Spinal cord (tissue), 9 donors: ENCODE measurements at regions not wholly inside any gene's neighbourhood (a gene's known extent, or its start where the extent isn't known, plus 50 kb on each side); places are given as distances from the start of the nearest gene placed in this dataset.

Source experiments
- DNase-seq, 6 donors: peaks; one replicate each; pipeline versions ENCODE4 v3.0.0 to v3.0.0-alpha.2; 2013 to 2015; ENCODE audit warnings: low spot score in 6 of 6, low read depth in 4 of 6
- H3K27ac ChIP-seq: one replicate; pipeline ENCODE4 v1.5.1; 2013; ENCODE audit warnings: low read depth, low read length, control low read depth
- H3K27me3 ChIP-seq: one replicate; pipeline ENCODE4 v1.6.1; 2013; ENCODE audit warnings: low read length; ENCODE audit not compliant: control insufficient read depth, insufficient read depth
- H3K36me3 ChIP-seq: one replicate; pipeline ENCODE4 v1.6.1; 2013; ENCODE audit warnings: low read length; ENCODE audit not compliant: control insufficient read depth, insufficient read depth
- H3K4me1 ChIP-seq: one replicate; pipeline ENCODE4 v1.6.1; 2013; ENCODE audit warnings: low read length; ENCODE audit not compliant: control insufficient read depth, insufficient read depth
- H3K4me3 ChIP-seq: one replicate; pipeline ENCODE4 v1.5.1; 2013; ENCODE audit warnings: low read depth, low read length, control low read depth
- H3K9me3 ChIP-seq: one replicate; pipeline ENCODE4 v1.6.1; 2013; ENCODE audit warnings: low read length; ENCODE audit not compliant: control insufficient read depth, insufficient read depth
- WGBS: methylation state at CpG from one replicate; pipeline ENCODE4 v1.1.5; 2013; ENCODE audit warnings: missing lambda C conversion rate; ENCODE audit not compliant: insufficient coverage; 5-methylcytosine and 5-hydroxymethylcytosine counted together
- donor health status: healthy.

DNA sequence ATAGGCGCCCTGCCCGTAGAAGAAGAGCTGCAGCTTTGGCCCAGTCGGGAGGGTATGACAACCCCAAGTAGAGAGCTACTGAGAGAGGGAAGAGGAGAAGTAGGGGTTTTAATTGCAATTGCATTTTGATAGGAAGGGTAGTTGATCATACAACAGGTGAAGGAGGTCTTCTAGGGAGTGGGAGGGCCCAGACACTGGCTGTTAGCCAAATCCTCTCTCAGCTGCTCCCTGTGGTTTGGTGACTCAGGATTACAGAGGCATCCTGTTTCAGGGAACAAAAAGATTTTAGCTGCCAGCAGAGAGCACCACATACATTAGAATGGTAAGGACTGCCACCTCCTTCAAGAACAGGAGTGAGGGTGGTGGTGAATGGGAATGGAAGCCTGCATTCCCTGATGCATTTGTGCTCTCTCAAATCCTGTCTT lies 408.9 kb upstream of the THBS1 start:
- Histone ChIP-seq H3K4me3 (no peak overlapping the region), H3K9me3 (no peaks in the 10 kb centered on the region), H3K4me1 (peaks cover 16% of the 10 kb centered on the region), H3K27me3 (no peaks in the 10 kb centered on the region), H3K36me3 (no peaks in the 10 kb centered on the region), H3K27ac (peak overlapping the region; percentile 78)
- peak; percentile 38 to 94 (median 52) for DNase-seq
- WGBS = 77% methylated on average over 3 of the region's 3 CpGs

DNA sequence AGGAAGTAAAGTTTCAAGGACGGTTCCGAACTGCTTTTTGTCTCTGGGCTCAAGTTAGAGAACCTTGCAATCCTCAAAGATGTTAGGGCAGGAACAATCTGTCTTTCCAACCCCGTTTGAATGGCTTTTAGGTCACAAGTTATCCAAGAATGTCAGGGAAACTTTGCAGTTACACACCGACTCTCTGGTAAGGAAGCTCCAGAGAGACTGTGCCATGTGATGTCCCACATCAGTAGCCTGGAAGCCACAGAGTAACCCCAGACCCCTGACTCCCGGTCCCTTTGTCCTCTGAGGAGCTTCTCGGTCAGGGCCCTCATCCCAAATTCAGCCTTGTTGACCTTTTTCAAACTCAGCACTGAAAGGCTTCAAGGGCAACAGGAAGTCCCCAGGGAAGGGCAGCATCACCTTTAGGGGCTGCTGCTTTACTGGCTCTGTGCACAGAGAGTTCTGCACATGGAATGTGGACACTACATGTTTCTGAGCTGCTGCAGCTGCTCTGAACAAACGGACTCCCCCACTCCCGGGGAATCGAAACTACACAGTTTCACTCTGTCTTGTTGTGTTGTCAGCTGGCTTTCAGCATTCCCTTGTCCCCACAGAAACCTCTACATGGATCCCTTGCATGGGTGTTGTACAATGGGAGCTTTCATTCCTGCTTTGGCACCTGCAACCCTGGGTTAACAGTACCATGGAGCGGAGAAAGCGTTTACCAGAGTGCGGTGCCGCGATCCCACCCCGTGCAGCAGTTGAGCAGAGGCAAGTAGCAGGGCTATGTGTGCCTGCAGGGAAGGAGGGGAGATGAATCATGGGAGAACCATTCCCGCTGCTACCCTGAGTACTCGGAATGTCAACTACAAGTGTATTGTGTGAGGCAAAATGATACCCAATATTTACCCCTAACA lies 408.2 kb upstream of the THBS1 start:
- peak in 5 of 6 donors; percentile 13 to 77 (median 47) for DNase-seq
- H3K36me3 ChIP-seq = no peaks in the 10 kb centered on the region
- H3K4me1 ChIP-seq = peaks cover 16% of the 10 kb centered on the region
- no peaks in the 10 kb centered on the region for H3K9me3 ChIP-seq
- H3K4me3 ChIP-seq = peak overlapping the region; percentile 22
- H3K27ac ChIP-seq = peak overlapping the region; percentile 78
- H3K27me3 ChIP-seq = no peaks in the 10 kb centered on the region
- WGBS = 42% methylated on average over 10 of the region's 17 CpGs

DNA sequence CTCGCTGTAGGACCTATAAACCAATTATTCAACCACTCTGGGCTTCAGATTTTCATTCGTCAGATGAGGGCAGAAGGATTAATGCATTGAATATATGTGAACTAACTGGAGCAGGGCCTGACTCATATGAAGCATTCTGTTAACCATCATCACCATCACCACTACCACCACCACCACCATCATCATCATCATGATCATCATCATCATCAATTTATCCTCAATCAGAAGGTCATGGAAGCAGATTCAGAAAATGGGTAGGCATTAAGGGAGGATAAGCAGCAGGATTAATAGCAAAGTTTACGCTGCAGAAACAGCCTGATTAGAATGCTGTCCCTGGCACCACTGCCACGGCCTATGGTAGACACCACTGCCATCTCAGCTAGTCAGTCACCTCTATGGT lies 407.5 kb upstream of the THBS1 start:
- Histone ChIP-seq H3K27me3 (no peaks in the 10 kb centered on the region), H3K36me3 (no peaks in the 10 kb centered on the region), H3K4me3 (no peak overlapping the region), H3K9me3 (no peaks in the 10 kb centered on the region), H3K27ac (peak overlapping the region; percentile 78), H3K4me1 (peaks cover 16% of the 10 kb centered on the region)
- 89% methylated on average over 2 of the region's 4 CpGs for WGBS
- no peak for DNase-seq

DNA sequence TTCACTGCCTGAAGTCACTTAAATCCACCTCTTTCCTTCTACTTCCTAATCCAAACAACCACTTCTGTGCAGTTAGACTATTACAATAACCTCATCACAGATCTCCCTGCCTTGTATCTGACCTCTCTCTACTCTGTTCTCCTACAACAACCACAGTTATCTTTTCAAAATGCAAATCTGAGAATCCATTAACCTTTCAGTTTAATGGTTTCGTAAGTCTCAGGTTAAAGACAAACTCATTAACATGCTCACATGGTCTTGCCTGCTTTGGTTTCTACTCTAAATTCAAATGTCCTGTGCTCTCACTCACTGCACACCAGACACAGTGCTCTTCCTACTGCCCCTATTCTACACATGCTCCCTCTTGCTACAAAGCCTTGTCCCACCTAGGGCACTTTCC lies 406.5 kb upstream of the THBS1 start:
- Histone ChIP-seq H3K27me3 (no peaks in the 10 kb centered on the region), H3K4me1 (peaks cover 16% of the 10 kb centered on the region), H3K27ac (no peak overlapping the region), H3K9me3 (no peaks in the 10 kb centered on the region), H3K4me3 (no peak overlapping the region), H3K36me3 (no peaks in the 10 kb centered on the region)
- DNase-seq = no peak
- 93% methylated on average over 1 of the region's 1 CpG for WGBS

DNA sequence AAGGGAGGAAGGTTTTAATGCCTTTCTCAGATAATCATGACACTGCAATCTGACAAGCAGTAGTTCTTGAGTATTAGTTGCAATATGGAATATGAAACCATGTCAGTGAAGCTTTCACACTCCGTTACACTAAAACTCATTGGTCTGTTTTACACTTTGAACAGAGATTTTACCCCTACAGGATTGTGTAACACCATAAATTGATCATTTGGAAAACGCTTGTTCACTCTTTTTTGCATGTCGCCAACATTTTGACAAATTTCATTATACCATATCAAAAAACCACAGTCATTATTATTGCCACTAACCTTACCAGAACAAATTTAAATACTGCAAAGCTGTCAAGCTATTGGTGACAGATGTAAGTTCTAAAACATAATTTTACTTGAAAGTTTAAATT lies 404.8 kb upstream of the THBS1 start:
- WGBS = 90% methylated on average over 3 of the region's 3 CpGs
- no peaks in the 10 kb centered on the region for H3K36me3 ChIP-seq
- no peak overlapping the region for H3K4me3 ChIP-seq
- peaks cover 16% of the 10 kb centered on the region for H3K4me1 ChIP-seq
- H3K9me3 ChIP-seq = no peaks in the 10 kb centered on the region
- H3K27me3 ChIP-seq = no peaks in the 10 kb centered on the region
- H3K27ac ChIP-seq = no peak overlapping the region
- DNase-seq = no peak

DNA sequence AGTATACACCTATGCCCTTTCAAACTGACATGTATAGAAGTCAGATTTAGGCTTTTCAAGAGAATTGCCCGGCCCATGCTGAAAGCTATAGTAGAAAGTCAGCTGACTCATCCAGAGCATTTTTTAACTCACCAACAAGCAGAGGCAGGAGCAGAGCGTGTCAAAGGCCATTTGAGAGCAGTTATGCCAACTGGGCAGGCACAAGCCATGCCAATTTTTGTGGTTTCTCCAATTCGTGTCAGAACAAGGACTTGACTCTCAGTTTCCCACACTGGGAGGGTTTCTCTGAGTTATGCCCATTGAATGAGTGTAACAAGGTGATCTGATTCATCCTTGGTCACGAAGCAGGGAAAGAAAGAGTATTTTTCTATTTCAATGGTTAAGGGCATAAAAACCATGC lies 403.3 kb upstream of the THBS1 start:
- 100% methylated on average over 2 of the region's 4 CpGs for WGBS
- no peak for DNase-seq
- H3K27me3 ChIP-seq = no peaks in the 10 kb centered on the region
- no peak overlapping the region for H3K4me3 ChIP-seq
- no peaks in the 10 kb centered on the region for H3K36me3 ChIP-seq
- peaks cover 7% of the 10 kb centered on the region for H3K4me1 ChIP-seq
- H3K27ac ChIP-seq = no peak overlapping the region
- H3K9me3 ChIP-seq = no peaks in the 10 kb centered on the region

DNA sequence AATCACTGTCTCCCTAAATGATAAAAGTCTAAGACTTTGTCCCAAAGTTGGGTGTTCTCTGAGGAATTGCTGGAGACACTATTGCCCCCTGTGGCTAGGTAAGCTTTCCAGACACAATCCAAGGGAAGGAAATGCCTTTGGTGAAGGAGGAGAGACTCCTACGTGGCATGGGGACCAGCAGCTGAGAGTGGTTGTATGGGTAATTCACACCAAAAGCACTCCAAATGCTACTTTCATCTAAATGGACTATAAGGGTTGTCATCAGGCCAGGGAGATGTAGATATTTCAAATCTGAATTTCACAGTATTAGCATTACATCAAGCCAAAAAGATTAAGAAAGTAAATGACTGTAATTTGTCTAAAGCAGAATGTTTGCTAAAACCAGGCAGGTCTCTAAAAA lies 400.8 kb upstream of the THBS1 start:
- no peaks in the 10 kb centered on the region for H3K36me3 ChIP-seq
- no peak for DNase-seq
- peak overlapping the region; percentile 36 for H3K27ac ChIP-seq
- H3K27me3 ChIP-seq = no peaks in the 10 kb centered on the region
- H3K4me1 ChIP-seq = no peaks in the 10 kb centered on the region
- no CpG with 5 or more reads among the region's 1 CpG for WGBS
- H3K9me3 ChIP-seq = no peaks in the 10 kb centered on the region
- no peak overlapping the region for H3K4me3 ChIP-seq

DNA sequence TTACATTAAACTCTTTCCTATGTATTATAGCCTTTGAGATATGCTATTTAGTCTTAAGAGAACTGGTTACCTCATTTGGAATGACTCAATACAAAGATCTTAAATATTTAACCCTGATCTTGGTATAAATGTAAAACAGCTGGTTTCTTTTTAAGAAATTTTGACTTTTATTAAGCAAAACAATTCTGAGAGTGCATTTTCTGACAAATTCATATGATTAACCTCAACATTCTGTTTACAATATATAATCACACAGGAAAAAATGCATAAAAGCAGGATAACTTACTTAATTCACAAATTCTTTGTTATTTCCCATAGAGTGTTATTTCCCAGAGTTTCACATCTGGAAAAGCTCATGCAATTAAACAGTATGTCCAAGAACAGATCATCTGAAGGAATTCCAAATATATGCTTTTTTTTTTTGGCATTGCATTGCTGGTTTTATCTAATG lies 400.4 kb upstream of the THBS1 start:
- no peaks in the 10 kb centered on the region for H3K4me1 ChIP-seq
- no peak overlapping the region for H3K4me3 ChIP-seq
- no peak for DNase-seq
- peak overlapping the region; percentile 35 for H3K27ac ChIP-seq
- H3K36me3 ChIP-seq = no peaks in the 10 kb centered on the region
- H3K27me3 ChIP-seq = no peaks in the 10 kb centered on the region
- no peaks in the 10 kb centered on the region for H3K9me3 ChIP-seq

DNA sequence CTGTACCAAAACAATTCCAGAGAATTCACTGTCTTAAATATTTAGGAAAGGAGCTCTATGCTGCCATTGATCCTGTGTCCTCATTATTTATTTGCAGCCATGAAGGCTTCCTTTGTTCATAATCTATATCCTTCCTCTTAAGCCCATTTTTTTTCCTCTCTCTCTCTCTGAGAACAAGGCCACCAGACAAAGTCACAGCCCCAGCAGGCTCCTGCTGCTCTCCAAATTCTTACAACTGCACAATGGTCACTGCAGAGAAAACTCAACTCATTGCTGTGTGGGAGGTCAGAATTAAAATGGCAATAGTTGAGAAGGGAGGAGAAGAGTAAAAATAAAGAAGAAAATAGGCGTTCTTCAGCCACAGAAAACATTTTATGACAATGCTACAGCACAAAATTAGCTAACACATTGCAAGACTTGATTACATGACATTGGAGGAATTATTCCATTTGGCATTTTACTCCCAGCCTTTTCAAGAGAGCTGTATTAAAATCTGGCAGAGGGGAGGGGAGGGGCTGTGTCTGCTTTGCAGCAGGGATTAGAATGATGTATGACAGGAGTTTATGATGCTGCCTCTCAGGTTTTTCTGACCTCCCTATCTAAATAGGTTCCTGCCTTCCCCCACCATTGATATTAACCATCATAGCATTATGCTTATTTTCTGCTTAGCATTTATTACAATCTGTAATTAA lies 399.7 kb upstream of the THBS1 start:
- peak in 2 of 6 donors; percentile 26 to 46 for DNase-seq
- no CpG with 5 or more reads among the region's 1 CpG for WGBS
- Histone ChIP-seq H3K36me3 (no peaks in the 10 kb centered on the region), H3K27ac (peak overlapping the region; percentile 35), H3K27me3 (no peaks in the 10 kb centered on the region), H3K4me1 (no peaks in the 10 kb centered on the region), H3K4me3 (no peak overlapping the region), H3K9me3 (no peaks in the 10 kb centered on the region)

DNA sequence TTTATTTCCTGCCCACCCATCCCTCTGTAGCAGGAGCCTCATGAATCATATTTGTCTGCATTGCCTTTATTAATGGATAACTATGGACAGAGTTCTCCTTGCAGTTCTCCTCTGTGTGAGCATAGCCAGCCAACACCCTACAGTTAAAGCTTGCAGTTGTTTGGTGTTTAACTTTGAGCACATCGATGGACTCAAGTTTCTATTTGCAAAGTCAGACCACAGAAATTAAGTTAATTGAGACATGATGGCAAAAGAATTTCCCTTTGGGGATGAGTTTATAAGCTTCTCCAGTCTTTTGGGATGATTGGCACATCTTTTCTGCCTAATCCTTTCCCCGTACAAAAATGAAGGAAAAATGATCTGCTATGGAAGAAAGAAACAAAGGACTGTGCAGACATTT lies 398.9 kb upstream of the THBS1 start:
- DNase-seq = no peak
- Histone ChIP-seq H3K4me3 (no peak overlapping the region), H3K36me3 (no peaks in the 10 kb centered on the region), H3K27me3 (no peaks in the 10 kb centered on the region), H3K9me3 (no peaks in the 10 kb centered on the region), H3K27ac (peak overlapping the region; percentile 35), H3K4me1 (no peaks in the 10 kb centered on the region)
- 67% methylated on average over 1 of the region's 2 CpGs for WGBS
